Eye (tissue), 1 donor: ENCODE measurements at regions not wholly inside any gene's neighbourhood (a gene's known extent, or its start where the extent isn't known, plus 50 kb on each side); places are given as distances from the start of the nearest gene placed in this dataset.
"Not testable (repeated sequence)": the region's sequence is repeated elsewhere in the genome, so short reads cannot be mapped to it uniquely, and the experiment has no call there.

Experiments used
- DNase-seq: peaks from one replicate; pipeline ENCODE4 v3.0.0-alpha.2; 2015

DNA sequence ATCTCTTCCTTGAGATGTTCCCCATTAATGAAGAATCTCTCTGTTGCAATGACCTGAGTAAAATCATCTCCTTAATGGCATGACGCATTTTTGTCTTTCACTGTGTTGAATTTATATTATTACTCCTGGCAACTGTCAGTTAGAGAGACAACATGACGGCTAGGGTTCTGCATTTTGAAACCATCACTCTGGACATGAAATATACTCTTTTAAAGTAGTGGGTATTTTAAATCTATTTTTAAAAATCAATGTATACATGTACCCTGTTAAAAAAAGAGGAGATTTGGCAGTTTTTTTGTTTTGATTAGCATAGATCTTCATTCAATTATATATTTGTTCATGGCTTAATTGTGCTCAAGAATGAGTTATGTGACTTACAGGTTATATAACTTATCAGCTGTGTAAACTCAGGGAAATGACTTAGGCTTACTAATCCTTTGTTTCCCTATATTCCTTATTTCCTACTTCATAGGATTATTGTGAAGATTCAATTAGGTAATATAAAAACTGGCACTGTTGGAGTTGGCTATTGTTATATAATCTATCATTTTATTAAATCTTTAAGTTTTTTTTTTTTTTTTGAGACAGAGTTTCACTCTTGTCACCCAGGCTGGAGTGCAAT, 632.0 kb upstream of the SPRY2 start:
- no peak for DNase-seq

DNA sequence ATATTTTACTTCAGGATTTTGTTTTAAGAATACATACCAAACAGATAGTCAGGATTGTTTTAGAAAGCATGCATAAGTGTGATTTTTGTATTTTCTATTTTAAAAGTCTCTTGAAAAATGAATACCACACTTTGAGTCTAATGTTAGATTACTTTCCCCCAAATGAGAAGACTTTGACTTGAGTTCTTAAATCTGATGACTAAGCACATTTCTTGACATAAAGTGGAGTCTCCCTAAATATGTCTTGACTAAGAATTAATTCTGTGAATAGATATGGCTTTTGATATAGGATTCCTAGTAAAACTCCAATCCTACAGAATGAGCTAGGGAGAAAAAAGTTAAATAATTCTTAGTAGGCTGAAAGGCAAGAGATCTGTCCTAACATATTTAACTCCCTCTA, 624.2 kb upstream of the SPRY2 start:
- no peak for DNase-seq

DNA sequence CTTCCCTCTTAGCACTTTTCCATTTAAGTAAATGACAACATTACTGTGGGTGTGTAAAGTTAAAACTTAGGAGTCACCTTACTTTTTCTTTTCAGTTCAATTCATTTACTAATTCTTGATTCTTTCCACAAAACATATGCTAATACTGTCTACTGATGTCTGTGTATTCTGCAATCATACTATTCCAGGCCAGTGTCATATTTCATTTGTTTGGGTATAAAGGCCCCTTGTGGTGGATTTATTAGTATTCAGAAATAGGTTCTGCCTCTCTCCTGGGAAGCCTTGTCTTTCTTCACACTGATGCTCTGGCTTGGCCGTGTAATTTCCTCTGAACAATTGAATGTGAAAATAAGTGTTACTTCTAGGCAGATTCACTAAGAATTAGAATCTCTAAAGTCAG, 621.9 kb upstream of the SPRY2 start:
- DNase-seq: no peak

DNA sequence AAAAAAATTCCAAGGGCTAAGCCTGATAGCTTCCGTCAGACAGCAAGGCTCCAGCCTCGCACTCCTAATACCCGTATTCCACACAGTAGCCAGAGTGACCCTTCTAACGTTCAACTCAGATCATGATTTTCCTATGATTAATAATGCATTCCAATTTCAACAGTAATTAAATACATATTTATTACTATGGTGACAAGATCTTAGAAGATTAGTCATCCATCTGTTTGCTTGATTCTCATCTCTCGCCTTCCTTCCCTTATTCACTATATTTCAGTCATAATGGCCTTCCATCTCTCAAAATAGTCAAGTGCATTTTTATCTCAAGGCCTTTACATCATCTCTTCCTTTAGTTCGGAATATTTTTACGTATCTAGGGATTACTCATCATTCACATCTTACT, 621.2 kb upstream of the SPRY2 start:
- no peak for DNase-seq

DNA sequence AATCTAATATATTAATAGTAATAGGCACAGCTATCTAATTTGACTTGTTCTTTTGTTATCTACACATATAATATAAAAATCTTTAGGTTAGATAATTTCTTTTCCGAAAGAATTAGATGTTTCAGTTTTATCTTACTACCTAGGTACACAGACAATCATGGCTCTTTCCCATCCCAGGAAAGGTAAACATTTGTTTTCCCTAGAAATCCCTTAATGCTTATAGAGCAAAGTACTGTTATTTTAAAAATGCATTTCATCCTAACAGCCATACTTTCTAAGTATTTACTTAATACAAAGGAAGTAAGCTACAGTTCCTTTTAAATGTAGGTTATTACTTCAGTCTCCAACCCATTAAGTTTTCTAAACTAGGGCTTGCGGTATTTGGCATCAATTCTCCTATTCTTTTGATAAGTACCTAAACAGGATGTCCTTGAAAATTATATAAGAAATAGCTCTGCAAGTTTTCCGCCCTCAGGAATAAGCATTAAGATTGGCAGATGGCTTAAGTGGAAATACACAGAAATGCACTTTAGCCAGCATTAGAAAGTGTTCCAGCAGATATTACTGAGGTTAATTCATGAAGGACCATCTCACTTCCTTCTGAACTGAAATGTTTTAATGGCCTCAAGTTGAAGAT, 616.2 kb upstream of the SPRY2 start:
- DNase-seq: peak; percentile 32

DNA sequence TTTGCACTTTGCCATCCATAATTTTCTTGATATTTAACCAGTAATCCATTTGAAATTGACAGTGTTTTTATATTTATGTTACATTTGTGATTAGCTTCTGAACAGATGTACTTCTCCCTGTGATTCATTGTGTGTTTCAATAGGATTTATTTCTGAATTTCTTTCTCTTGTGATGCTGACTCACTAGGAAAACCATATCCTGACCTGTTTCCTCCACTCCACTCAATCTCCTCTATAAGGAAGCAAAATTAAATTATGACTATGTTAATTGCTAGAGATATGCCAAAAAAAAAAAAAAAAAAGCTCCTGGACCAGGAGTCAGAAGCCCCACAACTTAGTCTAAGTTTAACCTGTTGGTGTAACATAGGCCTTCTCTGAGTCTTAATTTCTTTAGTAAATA, 614.6 kb upstream of the SPRY2 start:
- no peak for DNase-seq

DNA sequence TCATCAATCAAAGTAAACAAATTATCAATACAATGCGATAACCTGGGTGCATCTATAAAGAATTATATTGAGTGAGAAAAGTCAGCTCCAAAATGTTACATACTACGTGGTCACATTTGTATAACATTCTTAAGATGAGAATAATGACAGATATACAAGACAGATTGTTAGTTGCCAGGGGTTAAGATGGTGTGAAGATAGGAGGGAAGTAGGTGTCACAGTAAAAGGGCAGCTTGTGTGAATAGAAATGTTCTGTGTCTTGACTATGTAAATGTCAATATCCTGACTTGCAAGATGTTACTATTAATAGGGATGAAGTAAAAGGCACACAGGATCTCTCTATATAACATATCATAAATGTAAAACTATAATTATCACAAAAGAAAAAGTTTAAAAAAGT, 611.2 kb upstream of the SPRY2 start:
- no peak for DNase-seq

DNA sequence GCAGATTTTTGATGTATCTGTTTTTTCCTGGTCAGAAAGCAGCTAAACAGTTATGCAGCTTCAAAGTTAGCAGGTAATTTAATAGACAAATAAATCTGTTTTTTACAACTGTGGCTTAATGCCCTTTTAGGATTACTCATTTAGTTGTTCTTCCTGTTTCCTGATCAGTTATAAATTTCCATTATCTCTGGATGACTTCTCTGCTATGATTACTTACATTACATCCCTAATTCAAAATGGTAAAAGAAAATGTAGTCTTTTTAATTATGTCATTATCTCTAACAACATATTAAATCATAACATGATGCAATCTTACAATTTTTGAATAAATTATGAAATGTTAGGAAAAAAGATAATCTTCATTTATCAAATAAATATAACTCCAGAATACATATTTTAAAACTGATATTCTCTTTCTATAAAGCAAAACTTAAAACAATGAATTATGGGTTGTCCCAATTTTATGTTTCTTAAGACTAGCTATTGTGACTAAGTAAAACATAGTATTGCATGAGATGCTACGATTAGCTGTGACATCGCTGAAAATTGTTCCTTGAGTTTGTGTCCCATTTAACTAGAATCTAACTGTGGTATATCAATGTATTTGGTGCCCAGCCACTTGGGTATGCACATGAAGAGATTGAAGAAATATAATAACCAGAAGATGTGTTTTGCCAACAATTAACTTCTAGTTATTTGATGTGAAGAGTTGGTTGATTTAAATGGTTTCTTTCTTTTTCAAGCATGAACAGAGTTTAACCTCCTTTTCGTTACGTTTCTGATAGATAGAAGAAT, 605.3 kb upstream of the SPRY2 start:
- DNase-seq: no peak

DNA sequence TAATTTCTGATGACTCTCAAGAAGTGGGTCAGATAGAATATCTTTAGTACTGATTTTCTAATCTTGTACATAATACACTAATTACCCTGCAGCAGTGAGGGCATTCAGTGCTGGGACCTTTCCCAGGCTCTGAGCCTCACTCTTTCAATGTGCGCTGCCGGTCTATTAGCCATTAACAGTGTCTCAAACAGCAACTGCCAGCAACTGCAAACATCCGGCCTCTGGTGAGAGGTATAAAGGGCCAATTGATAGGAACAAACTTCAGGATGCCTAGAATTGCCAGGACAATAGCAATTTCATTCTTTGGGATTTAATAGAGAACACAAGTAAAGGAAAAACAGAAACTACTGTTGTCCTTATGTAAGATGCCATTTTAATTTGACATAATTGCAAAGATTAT, 604.4 kb upstream of the SPRY2 start:
- DNase-seq: peak; percentile 84

DNA sequence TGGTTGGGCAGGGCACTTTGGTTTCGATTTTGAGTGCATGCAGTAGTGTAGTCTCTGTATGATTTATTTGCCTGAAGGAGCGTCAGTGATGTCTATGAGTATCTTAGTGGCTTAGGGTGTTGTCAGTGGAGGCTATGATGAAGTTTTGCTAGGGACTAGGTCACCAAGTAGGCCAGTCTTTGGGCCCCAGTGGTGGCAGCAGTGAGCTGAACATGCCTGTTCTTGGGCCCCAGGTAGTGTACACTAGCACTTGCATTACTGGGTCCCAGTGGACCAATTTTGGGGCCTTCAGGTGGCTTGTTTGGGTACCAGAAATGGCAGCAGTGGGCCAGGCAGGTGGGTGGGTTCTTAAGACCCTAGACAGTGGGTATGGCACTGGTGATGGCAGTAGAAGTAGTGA, 598.7 kb upstream of the SPRY2 start:
- DNase-seq: no peak

DNA sequence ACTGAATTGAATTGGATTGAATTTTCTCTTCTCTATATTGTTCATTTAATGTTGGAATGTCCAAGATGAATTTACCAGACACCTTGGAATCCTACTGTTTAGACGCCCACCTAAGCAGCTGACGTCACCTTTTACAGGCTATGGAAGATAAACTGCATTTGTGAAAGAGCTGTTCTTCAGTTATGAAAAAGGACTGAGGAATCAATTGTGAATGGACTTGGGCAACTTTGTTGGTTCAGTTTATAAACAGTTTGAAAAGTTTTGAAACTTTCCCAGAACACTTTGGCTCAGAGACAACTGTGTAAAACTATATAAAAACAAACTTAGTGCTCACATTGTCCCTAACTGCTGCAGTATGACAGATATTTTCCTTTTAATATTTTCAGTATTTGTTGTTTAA, 590.8 kb upstream of the SPRY2 start:
- no peak for DNase-seq

DNA sequence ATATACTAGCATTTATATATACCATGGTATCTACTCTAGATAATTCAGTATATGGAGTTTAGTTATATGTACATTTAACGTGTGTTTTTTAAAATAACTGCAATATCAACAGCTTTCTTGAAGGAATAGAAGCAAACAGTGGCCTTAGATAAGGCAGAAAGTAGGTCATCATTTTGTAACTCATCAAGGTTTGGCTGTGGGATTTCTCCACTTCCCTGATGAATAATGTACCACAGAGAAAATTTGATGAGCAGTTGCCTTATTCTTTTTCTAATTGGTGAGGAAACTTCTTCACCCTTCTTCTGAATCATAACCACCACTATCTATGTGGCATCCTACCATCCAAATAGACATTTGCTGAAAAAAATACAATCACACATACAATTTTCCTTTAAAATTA, 590.2 kb upstream of the SPRY2 start:
- DNase-seq: no peak

DNA sequence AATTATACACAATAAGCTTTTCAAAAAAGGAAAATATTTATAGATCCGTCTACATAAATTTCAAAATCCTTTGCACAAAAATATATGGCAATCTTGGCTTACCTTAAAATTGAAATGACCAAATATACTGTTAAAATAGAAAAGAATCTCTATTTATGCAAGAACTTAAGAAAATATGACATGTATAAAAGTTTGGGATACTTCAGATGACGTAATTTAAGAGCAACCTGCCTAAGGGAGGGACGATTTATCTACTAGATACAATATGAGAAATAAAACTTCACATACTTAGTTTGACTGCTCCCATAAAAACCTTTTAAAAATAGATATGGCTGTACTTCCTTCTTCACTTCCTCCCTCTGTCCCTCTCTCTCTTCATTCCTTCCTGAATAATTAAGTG, 587.3 kb upstream of the SPRY2 start:
- no peak for DNase-seq

DNA sequence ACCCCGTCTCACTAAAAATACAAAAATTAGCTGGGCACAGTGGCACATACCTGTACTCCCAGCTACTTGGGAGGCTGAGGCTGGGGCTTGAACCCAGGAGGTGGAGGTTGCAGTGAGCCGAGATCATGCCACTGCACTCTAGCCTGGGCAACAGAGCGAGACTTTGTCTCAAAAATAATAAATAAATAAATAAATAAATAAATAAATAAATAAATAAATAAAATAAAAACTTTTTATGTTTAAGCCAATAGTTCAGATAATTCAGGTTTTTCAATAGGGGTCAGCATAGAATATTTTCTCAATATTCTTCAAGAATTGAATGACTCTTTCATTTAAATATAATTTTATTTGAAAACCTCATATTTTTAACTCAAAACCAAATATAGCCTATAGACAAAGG, 585.1 kb upstream of the SPRY2 start:
- not testable (repeated sequence) for DNase-seq

DNA sequence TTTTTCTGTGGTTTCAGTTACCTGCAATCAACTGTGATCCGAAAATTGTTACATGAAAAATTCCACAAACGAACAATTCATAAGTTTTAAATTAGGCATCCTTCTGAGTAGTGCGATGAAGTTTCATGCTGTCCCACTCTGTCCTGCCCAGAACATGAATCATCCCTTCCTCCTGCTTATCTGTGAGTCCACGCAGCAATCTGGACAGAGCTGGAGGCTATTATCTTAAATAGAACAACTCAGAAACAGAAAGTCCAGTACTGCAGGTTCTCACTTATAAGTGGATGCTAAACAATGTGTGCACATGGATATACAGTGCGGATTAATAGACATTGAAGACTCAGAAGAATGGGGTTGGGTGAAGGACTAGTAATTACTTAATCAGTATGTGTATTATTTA, 583.7 kb upstream of the SPRY2 start:
- no peak for DNase-seq

DNA sequence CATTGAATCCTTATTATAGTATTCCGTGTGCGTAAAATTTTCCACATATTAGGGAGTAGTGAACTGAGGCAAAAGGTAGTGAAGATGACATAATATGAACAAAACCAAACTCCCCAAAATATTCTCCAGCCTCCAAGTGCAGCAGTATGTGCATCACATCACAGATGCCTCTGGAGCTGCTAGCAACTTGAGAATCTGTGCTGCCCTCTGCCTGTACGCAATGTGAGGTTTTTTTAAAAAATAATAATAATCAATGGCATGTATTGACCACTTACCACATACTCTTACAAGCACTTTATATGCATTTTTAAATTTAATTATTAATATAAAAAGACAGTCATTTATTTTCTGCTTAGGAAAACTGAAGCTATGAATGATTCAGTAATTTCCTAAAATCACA, 583.0 kb upstream of the SPRY2 start:
- DNase-seq: no peak

DNA sequence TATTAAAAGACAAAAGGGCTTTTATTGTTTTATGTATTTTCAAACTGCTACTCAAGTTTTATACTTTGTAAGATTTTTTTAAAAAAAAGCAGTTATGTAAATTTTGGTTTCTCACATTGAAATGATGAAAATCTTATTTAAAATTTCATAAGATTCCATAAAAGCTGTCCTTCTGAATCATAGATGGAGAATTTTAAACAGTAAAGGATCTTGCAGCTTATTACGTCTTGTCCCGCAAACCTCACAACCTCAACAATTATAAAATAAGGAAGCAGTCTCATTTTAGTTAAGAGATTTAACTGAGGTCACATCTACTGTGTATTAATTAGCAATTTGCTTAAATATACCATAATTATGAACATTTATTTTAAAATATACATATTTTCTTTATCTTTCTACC, 581.0 kb upstream of the SPRY2 start:
- no peak for DNase-seq

DNA sequence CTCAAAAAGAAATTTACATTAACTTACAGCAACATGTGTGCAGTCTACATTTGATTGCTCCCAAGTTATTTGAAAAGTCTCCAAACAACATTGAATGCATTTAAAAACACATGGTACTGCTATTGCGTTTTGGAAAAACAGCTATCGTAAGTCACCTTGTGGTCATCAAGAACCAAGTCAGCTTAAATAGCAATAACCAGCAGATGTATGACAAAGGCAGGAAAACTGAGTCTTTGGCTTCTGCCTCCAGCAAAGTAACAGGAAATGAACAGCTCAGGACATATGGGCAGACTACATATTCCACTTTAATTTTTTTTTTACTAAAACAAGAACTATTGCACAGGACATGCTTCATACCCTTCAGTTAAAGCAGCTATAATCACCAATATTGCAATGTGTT, 580.6 kb upstream of the SPRY2 start:
- DNase-seq: no peak

DNA sequence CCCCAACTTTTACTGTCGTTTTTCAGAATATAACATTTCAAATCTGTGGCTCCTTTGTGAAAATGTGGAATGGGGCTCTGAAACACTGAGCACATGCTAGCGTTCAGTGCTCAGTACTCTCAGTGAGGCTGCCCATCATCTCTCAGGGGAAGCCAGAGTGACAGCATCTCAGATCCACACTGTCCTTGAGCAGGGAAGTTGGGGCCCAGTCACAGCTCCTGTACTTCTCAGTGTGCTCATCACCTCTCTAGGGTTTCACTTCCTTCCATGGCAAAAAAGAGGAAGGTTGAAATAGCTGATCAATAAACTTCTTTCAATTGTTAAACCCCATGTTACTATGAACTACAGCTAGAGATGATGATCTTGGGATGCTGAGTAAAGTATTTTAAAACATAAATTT, 565.9 kb upstream of the SPRY2 start:
- no peak for DNase-seq

DNA sequence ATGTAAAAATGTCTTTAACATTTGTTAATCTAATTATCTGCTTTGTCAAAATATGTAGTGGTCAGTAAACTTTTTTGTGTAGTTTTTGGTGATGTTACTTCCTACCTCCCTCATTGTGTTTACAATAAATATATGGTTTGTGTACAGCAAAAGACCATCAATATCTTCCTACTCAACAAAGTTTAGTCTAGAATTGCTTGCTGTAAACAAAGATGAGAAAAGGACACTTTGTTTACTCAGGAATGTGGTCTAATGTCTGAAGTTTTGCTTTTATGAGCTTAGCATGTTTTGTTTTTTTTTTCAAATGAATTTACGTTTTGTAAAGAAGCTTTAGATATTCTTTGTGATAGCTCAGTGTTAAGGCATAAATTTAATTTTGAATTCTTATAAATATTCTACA, 563.5 kb upstream of the SPRY2 start:
- DNase-seq: no peak

DNA sequence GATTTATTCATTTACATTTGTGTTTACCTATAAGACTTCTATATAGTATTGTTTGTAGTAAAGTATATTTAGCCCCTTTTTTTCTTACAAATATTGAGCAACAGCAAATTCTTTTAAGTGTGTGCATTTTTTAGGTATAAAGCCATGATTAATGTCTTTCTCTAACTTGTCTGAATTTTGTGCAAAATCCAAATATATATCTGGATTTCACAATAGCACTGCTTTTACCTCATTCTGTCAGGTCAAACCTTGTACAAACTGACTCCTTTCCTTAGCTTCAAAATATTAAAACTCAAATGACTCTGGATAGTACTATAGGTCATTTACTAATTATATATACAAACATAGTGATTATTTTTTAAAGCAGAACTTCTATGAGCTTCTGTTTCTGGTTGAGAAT, 563.0 kb upstream of the SPRY2 start:
- no peak for DNase-seq

DNA sequence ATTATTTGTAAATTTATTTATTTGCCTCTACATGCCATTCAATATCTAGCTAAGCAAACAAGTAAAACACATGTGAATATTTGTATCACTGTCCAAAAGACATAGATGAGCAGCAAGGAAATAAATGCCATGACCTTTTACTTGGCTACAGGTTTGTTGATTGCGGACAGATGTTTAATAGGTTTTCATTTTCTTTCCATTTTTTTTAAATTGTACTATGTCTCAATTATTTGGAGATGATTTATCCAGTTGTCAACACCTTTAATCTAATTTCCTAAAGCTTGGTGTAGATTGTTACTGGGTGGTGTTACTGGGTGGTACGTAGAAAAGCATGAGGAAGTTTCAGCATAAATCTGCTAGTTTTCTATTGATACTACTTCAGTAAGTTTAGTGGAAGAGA, 560.6 kb upstream of the SPRY2 start:
- DNase-seq: no peak

DNA sequence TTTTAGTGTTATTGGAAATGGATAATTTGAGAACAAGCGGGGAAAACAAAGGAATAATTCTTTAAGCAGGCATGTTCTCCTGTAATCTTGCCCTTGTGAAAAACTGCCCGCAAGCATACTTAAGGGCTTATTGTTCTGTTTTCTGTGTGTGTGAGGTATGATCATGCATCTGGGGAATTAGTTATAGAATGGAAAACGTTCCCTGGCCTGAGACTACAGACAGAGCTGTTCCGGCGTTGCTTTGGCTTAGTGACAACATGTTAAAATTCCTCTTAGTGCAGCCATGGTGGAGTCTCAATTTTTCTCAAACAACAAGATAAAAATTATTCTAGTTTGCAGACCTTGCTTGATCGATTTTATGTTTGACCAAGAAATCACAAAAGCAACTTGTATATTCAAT, 560.2 kb upstream of the SPRY2 start:
- peak; percentile 31 for DNase-seq

DNA sequence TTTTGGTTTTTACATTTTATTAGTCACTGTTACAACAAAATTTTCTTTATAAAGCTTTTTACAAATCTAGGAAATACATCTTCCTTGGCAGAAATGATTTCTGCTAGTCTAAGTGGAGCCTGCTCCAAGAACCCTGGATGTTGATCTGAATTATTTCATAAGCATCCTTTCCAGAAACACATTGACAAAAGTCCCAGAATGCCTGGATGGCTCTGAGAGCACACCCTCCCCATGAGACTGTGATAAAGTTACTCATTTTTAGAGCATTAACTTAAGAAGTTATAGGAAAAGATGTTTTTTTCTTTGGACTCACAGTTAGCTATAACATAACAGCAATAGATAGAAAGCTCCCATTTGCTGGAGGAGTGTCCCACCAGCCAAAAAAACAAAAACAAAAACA, 559.6 kb upstream of the SPRY2 start:
- no peak for DNase-seq

DNA sequence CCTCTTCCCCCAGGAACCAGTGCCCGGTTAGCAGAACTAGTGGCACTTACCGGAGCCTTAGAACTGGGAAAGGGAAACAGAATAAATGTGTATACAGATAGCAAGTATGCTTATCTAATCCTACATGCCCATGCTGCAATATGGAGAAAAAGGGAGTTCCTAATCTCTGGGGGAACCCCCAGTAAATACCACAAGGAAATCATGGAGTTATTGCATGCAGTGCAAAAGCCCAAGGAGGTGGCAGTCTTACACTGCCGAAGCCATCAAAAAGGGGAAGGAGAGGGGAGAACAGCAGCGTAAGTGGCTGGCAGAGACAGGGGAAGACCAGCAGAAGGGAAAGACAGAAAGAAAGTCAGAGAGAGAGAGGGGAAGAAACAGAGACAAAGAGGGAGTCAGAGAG, 556.7 kb upstream of the SPRY2 start:
- not testable (repeated sequence) for DNase-seq
